NB4 (cell line): ENCODE measurements at regions not wholly inside any gene's neighbourhood (a gene's known extent, or its start where the extent isn't known, plus 50 kb on each side); places are given as distances from the start of the nearest gene placed in this dataset.

ENCODE experiments used
- CTCF ChIP-seq: IDR thresholded peaks from one replicate; pipeline ENCODE4 v1.5.1; 2012; ENCODE audit warnings: low read depth, low read length
- MAX ChIP-seq: IDR thresholded peaks from 2 replicates; pipeline ENCODE4 v1.6.1; 2011; ENCODE audit warnings: low read depth, low read length
- POLR2A ChIP-seq: IDR thresholded peaks from 2 replicates; pipeline ENCODE4 v1.6.1; 2011; ENCODE audit warnings: mild to moderate bottlenecking; ENCODE audit not compliant: insufficient read length; ENCODE audit errors: extremely low read depth

GRCh38 chr21:22154579-22155274, 1156.5 kb downstream of the NCAM2 start:
- TF ChIP-seq CTCF = no peak
- no peak for TF ChIP-seq POLR2A
- TF ChIP-seq MAX = no peak
